Adrenal gland (tissue), 9 donors: ENCODE measurements at regions not wholly inside any gene's neighbourhood (a gene's known extent, or its start where the extent isn't known, plus 50 kb on each side); places are given as distances from the start of the nearest gene placed in this dataset.

Experiments used
- DNase-seq, 7 donors: peaks; one replicate each; pipeline ENCODE4 v3.0.0-alpha.2; 2019 to 2020
- H3K27ac ChIP-seq, 5 donors: fragments of 200-600 bp; sonication (generic) in 4 of 5; 1 replicate in 3 of 5; 2 replicates in 2 of 5; pipeline versions ENCODE4 v1.5.1 to v1.8.0; 2016 to 2020; ENCODE audit warnings: mild to moderate bottlenecking in 1 of 5
- H3K27me3 ChIP-seq: fragments of 200-600 bp; 2 replicates; pipeline ENCODE4 v1.8.0; 2021
- H3K36me3 ChIP-seq, 2 donors: fragments of 200-600 bp; replicated peaks in 1 of 2; 1 replicate in 1 of 2; 2 replicates in 1 of 2; pipeline versions ENCODE4 v1.5.1 to v1.8.0; 2018 to 2022
- H3K4me1 ChIP-seq, 2 donors: fragments of 200-600 bp; replicated peaks in 1 of 2; 1 replicate in 1 of 2; 2 replicates in 1 of 2; pipeline versions ENCODE4 v1.5.1 to v1.8.0; 2018 to 2021
- H3K4me3 ChIP-seq, 4 donors: fragments of 200-600 bp; sonication (generic) in 3 of 4; one replicate each; pipeline ENCODE4 v1.5.1; 2016 to 2018
- H3K9me3 ChIP-seq, 3 donors: fragments of 200-600 bp; sonication (generic) in 1 of 3; replicated peaks in 1 of 3; 1 replicate in 2 of 3; 2 replicates in 1 of 3; pipeline versions ENCODE4 v1.5.1 to v1.8.0; 2016 to 2021
- CTCF ChIP-seq, 6 experiments: fragments of 450-650 bp in 4 of 6; fragments of 200-600 bp in 2 of 6; sonication (generic) in 1 of 6; IDR thresholded peaks; 1 replicate in 5 of 6; 2 replicates in 1 of 6; pipeline versions ENCODE4 v1.5.1 to v1.8.0; 2016 to 2021; ENCODE audit warnings: antibody characterized with exemption in 6 of 6, mild to moderate bottlenecking in 2 of 6, moderate library complexity in 1 of 6
- POLR2A ChIP-seq, 2 donors: fragments of 450-650 bp; IDR thresholded peaks; one replicate each; pipeline ENCODE4 v1.6.1; 2017; ENCODE audit warnings: antibody characterized with exemption in 2 of 2, mild to moderate bottlenecking in 2 of 2, moderate library complexity in 1 of 2
- WGBS, 4 donors: extraction: QIAGEN DNeasy Blood & Tissue Kit in 2 of 4; methylation state at CpG; one replicate each; pipeline versions ENCODE4 v1.1.5 to v1.1.7; 2013 to 2017; 5-methylcytosine and 5-hydroxymethylcytosine counted together
- intact Hi-C, 2 donors: fragments of 100-400 bp; cut with DNase I; formaldehyde crosslinking; loops; one replicate each; pipeline versions ENCODE4 v1.14.1 to v1.15.0; 2022 to 2023
- donor health status: healthy with polysubstance abuse.
- donor health status: Bipolar disorder and iron deficiency.
- donor health status: DM: yes; HTN: yes; CAD: no.
- donor health status: DM: no; HTN: no; CAD: no.
- donor health status: DM: no; HTN: no; CAD: no.

DNA sequence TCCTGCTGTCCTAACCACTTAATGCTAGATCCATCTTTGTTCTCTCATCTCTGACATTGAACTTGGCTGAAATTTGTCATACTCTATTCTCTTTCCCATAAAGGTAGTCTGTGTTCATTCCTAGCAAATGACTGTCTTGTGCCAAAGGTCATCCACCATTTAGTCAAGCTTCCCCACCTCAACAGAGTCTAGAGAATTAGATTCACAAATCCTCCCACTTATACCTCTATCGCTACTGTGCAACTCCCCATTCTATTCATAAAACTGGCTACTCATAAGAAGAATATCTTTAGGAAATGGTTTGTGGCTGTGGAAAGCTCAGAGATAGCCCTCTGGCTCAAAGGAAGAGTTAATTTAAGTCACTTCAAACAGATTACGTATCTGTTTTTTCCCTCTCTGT is 59.7 kb upstream of the MBNL1 start:
- H3K9me3 ChIP-seq: no peaks in the 10 kb centered on the region
- DNase-seq: no peak
- H3K36me3 ChIP-seq: no peaks in the 10 kb centered on the region
- no peaks in the 10 kb centered on the region for H3K4me1 ChIP-seq
- intact Hi-C loops: no loop called here
- no peak overlapping the region for H3K27ac ChIP-seq
- no peaks in the 10 kb centered on the region for H3K27me3 ChIP-seq
- WGBS, 4 donors: 92 to 98% (median 94%) methylated on average over 2 of the region's 2 CpGs
- no peak overlapping the region for H3K4me3 ChIP-seq
- TF ChIP-seq CTCF (IDR thresholded peaks at IDR 0.05) (no peak), POLR2A (IDR thresholded peaks at IDR 0.05) (no peak)

- intact Hi-C loops: no loop called here
- H3K4me1 ChIP-seq: no peaks in the 10 kb centered on the region
- no peaks in the 10 kb centered on the region for H3K36me3 ChIP-seq
- no peak overlapping the region for H3K4me3 ChIP-seq
- no peak overlapping the region for H3K27ac ChIP-seq
- TF ChIP-seq POLR2A (IDR thresholded peaks at IDR 0.05) (no peak), CTCF (IDR thresholded peaks at IDR 0.05) (no peak)
- H3K27me3 ChIP-seq: no peaks in the 10 kb centered on the region
- no peak for DNase-seq
- WGBS, 4 donors: 73 to 96% (median 86%) methylated on average over 5 of the region's 5 CpGs
- no peaks in the 10 kb centered on the region for H3K9me3 ChIP-seq
Observed at GRCh38 chr3:152209776-152210175, 59.0 kb upstream of the MBNL1 start.

DNA sequence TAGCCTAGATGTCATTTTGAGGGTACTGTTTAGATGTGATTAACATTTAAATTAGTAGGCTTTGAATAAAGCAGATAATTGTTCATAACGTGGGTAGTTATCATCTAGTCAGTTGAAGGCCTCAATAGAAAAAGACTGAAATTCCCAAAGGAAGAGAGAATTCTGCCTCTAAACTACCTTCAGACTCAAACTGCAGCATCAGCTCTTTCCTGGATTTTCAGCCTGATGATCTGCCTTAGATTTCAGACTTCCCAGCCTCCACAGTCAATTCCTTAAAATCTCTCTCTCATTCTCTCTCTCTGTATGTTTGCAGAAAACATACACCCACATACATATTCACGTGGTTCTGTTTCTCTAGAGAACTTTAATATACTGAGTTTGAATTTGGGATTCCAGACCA is 58.0 kb upstream of the MBNL1 start:
- no peaks in the 10 kb centered on the region for H3K27me3 ChIP-seq
- intact Hi-C loops: no loop called here
- no peaks in the 10 kb centered on the region for H3K36me3 ChIP-seq
- H3K4me3 ChIP-seq: no peak overlapping the region
- DNase-seq: no peak
- H3K27ac ChIP-seq: no peak overlapping the region
- WGBS, 4 donors: 86 to 96% (median 91%) methylated on average over 2 of the region's 2 CpGs
- no peaks in the 10 kb centered on the region for H3K4me1 ChIP-seq
- no peak for TF ChIP-seq CTCF (IDR thresholded peaks at IDR 0.05)
- TF ChIP-seq POLR2A (IDR thresholded peaks at IDR 0.05): no peak
- H3K9me3 ChIP-seq: no peaks in the 10 kb centered on the region

DNA sequence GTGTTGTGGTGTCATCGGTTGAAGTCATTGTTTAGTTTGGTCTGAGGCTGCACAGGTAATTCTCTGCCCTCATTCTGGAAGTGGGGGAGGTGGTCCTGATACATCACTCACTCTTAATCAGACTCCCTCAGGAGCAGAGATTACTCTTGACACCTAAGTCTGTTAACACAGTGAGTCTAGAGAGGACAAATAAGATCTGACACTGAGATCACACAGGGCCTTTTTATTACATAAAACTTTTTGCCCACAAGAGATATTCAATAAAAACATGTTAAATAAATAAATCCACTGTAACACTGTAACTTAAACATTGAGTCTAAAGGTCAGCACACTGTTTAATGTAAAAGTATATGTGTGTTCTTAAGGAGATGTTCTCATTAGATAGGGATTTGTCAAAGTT is 57.1 kb upstream of the MBNL1 start:
- TF ChIP-seq CTCF (IDR thresholded peaks at IDR 0.05) (no peak), POLR2A (IDR thresholded peaks at IDR 0.05) (no peak)
- Histone ChIP-seq H3K27ac (no peak overlapping the region), H3K27me3 (no peaks in the 10 kb centered on the region), H3K9me3 (no peaks in the 10 kb centered on the region), H3K4me1 (no peaks in the 10 kb centered on the region), H3K4me3 (no peak overlapping the region), H3K36me3 (no peaks in the 10 kb centered on the region)
- WGBS, 4 donors: 85 to 98% (median 96%) methylated on average over 1 of the region's 1 CpG
- intact Hi-C loops: no loop called here
- DNase-seq: no peak
